ENCODE measurements at regions not wholly inside any gene's neighbourhood (a gene's known extent, or its start where the extent isn't known, plus 50 kb on each side); places are given as distances from the start of the nearest gene placed in this dataset.

DNA sequence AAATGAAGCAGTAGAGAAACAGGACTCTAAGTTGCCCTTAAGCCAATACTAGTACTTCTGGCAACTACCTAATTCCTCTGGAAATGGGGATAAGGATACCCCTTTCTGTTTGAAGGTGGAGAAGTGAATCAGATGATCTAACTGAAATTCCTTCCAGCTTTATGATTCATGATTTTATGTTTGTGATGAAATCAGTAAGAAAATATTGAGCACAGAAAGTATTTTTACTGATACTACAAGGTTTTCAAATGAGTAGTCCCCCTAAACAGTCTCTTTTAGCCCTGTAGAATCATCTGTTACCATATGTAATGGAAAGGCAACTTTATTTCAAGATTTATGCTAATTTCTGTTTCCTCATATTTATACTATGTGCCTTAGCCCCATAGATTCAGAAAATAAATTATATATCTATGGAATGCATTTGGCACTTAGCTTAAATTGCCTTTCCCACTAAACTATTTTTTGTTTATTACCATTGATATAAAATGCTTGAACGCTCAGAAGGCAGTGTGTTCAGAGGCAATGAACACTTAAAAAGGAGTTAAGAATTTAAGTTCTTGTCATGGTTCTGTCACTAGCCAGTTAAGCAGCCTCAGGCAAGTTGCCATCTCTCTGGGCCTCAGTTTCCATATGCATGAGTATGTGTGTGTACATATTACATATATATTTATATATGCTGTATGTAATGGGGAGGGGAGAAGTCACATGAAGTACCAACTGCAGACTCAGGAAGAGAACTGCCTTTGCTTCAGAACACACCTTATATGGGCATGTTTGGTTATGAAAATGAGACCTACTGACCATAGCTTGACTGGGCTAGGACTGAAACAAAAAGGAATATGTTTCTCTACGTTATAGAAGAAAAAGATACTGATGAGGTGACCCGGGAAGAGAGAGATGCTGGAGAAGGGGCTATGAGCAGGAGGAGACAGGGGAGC lies 97.7 kb downstream of the CDC42EP3 start:
- TF ChIP-seq, protein P1, sequence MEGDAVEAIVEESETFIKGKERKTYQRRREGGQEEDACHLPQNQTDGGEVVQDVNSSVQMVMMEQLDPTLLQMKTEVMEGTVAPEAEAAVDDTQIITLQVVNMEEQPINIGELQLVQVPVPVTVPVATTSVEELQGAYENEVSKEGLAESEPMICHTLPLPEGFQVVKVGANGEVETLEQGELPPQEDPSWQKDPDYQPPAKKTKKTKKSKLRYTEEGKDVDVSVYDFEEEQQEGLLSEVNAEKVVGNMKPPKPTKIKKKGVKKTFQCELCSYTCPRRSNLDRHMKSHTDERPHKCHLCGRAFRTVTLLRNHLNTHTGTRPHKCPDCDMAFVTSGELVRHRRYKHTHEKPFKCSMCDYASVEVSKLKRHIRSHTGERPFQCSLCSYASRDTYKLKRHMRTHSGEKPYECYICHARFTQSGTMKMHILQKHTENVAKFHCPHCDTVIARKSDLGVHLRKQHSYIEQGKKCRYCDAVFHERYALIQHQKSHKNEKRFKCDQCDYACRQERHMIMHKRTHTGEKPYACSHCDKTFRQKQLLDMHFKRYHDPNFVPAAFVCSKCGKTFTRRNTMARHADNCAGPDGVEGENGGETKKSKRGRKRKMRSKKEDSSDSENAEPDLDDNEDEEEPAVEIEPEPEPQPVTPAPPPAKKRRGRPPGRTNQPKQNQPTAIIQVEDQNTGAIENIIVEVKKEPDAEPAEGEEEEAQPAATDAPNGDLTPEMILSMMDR (IDR thresholded peaks at IDR 0.05): no peak
- no peak for TF ChIP-seq POLR2A (IDR thresholded peaks at IDR 0.05; ENCODE audit: low read depth)

All from esophagus muscularis mucosa (tissue), 3 donors.